Common myeloid progenitor, CD34-positive (primary cell): ENCODE measurements at regions not wholly inside any gene's neighbourhood (a gene's known extent, or its start where the extent isn't known, plus 50 kb on each side); places are given as distances from the start of the nearest gene placed in this dataset.
A peak's percentile ranks its signal among the peaks of the same experiment; 100 is the strongest.
"Not testable (repeated sequence)": the region's sequence is repeated elsewhere in the genome, so short reads cannot be mapped to it uniquely, and the experiment has no call there.

Experiments
- CTCF ChIA-PET: fragments of 350-600 bp; sonication (Branson Sonifier 250); formaldehyde crosslinking; loops from one replicate; lab custom pipeline; 2021; ENCODE audit warnings: antibody characterized with exemption; lab: Charles Lee
- POLR2A ChIA-PET: fragments of 350-600 bp; sonication (Branson Sonifier 250); formaldehyde crosslinking; loops from one replicate; lab custom pipeline; 2021; ENCODE audit warnings: antibody characterized with exemption; lab: Charles Lee
- DNase-seq, 3 donors: peaks; one replicate each; pipeline versions ENCODE4 v3.0.0 to v3.0.0-alpha.2; 2013
- H3K27ac ChIP-seq, 2 experiments: 1 replicate in 1 of 2; 2 replicates in 1 of 2; pipeline ENCODE4 v1.7.0; 2013; ENCODE audit warnings: inconsistent platforms in 2 of 2, low read length in 2 of 2, mild to moderate bottlenecking in 2 of 2, low read depth in 1 of 2, moderate library complexity in 1 of 2; ENCODE audit not compliant: severe bottlenecking in 2 of 2, insufficient read depth in 1 of 2, poor library complexity in 1 of 2
- H3K27me3 ChIP-seq, 5 experiments: replicated peaks in 2 of 5; 1 replicate in 3 of 5; 2 replicates in 2 of 5; pipeline versions ENCODE4 v1.6.1 to v1.7.0; 2013; ENCODE audit warnings: low read length in 4 of 5, mild to moderate bottlenecking in 2 of 5, moderate library complexity in 2 of 5, inconsistent platforms in 1 of 5; ENCODE audit not compliant: insufficient read depth in 5 of 5, control insufficient read depth in 4 of 5
- H3K36me3 ChIP-seq, 4 experiments: 1 replicate in 2 of 4; 2 replicates in 2 of 4; pipeline versions ENCODE4 v1.6.1 to v1.7.0; 2013; ENCODE audit warnings: low read length in 3 of 4, control low read depth in 1 of 4, mild to moderate bottlenecking in 1 of 4; ENCODE audit not compliant: control insufficient read depth in 4 of 4, insufficient read depth in 4 of 4
- H3K4me1 ChIP-seq, 4 experiments: 1 replicate in 3 of 4; 2 replicates in 1 of 4; pipeline versions ENCODE4 v1.6.1 to v1.7.1; 2013; ENCODE audit warnings: low read length in 3 of 4, mild to moderate bottlenecking in 3 of 4, control low read depth in 1 of 4, inconsistent platforms in 1 of 4, moderate library complexity in 1 of 4; ENCODE audit not compliant: control insufficient read depth in 4 of 4, insufficient read depth in 4 of 4; ENCODE audit errors: control extremely low read depth in 1 of 4
- H3K4me3 ChIP-seq, 7 experiments: 1 replicate in 4 of 7; 2 replicates in 3 of 7; pipeline versions ENCODE4 v1.5.1 to v1.7.0; 2013; ENCODE audit warnings: mild to moderate bottlenecking in 7 of 7, low read length in 6 of 7, moderate library complexity in 6 of 7, inconsistent platforms in 2 of 7, low read depth in 2 of 7, control low read depth in 1 of 7; ENCODE audit not compliant: insufficient read depth in 4 of 7, control insufficient read depth in 1 of 7; ENCODE audit errors: extremely low read depth in 1 of 7
- H3K9me3 ChIP-seq, 5 experiments: 1 replicate in 4 of 5; 2 replicates in 1 of 5; pipeline versions ENCODE4 v1.6.1 to v1.7.1; 2013; ENCODE audit warnings: low read length in 4 of 5, mild to moderate bottlenecking in 2 of 5, inconsistent platforms in 1 of 5, low read depth in 1 of 5, moderate library complexity in 1 of 5; ENCODE audit not compliant: control insufficient read depth in 4 of 5, insufficient read depth in 2 of 5; ENCODE audit errors: control extremely low read depth in 1 of 5
- WGBS: methylation state at CpG from one replicate; pipeline ENCODE4 v1.1.5; 2013; ENCODE audit not compliant: insufficient coverage; 5-methylcytosine and 5-hydroxymethylcytosine counted together

- H3K27ac ChIP-seq, H3K9me3 ChIP-seq, CTCF ChIA-PET, H3K4me3 ChIP-seq, H3K27me3 ChIP-seq, H3K36me3 ChIP-seq, POLR2A ChIA-PET, H3K4me1 ChIP-seq, DNase-seq: not testable (repeated sequence)
- WGBS, result 0% methylated on average over 1 of the region's 2 CpGs
These were observed 152.2 kb upstream of the NAMPT start for GRCh38 chr7:106436933-106437332.

- no peak overlapping the region for H3K27ac ChIP-seq
- H3K27me3 ChIP-seq, result no peaks in the 10 kb centered on the region
- ChIA-PET POLR2A (no interaction called here), CTCF (no interaction called here)
- H3K9me3 ChIP-seq, result no peaks in the 10 kb centered on the region
- H3K36me3 ChIP-seq, result no peaks in the 10 kb centered on the region
- WGBS, result no CpG with 5 or more reads among the region's 2 CpGs
- H3K4me1 ChIP-seq, result no peaks in the 10 kb centered on the region
- no peak for DNase-seq
- H3K4me3 ChIP-seq, result no peak overlapping the region
These were observed 148.6 kb upstream of the NAMPT start for GRCh38 chr7:106433377-106433776.

- H3K4me1 ChIP-seq, result no peaks in the 10 kb centered on the region
- ChIA-PET POLR2A (no interaction called here), CTCF (no interaction called here)
- 79% methylated on average over 3 of the region's 4 CpGs for WGBS
- no peaks in the 10 kb centered on the region for H3K36me3 ChIP-seq
- no peaks in the 10 kb centered on the region for H3K27me3 ChIP-seq
- no peaks in the 10 kb centered on the region for H3K9me3 ChIP-seq
- no peak for DNase-seq
- no peak overlapping the region for H3K4me3 ChIP-seq
- no peak overlapping the region for H3K27ac ChIP-seq
These were observed 146.0 kb upstream of the NAMPT start for GRCh38 chr7:106430535-106431455.

- H3K36me3 ChIP-seq, result no peaks in the 10 kb centered on the region
- ChIA-PET POLR2A (no interaction called here), CTCF (no interaction called here)
- H3K27ac ChIP-seq, result no peak overlapping the region
- H3K27me3 ChIP-seq, result no peaks in the 10 kb centered on the region
- no peak for DNase-seq
- H3K4me1 ChIP-seq, result peaks cover 0 to 5% (median 2%) of the 10 kb centered on the region in 4 experiments
- H3K9me3 ChIP-seq, result no peaks in the 10 kb centered on the region
- H3K4me3 ChIP-seq, result no peak overlapping the region
- 100% methylated on average over 3 of the region's 4 CpGs for WGBS
These were observed 145.3 kb upstream of the NAMPT start for GRCh38 chr7:106430103-106430502.

- 100% methylated on average over 2 of the region's 7 CpGs for WGBS
- no peak overlapping the region for H3K27ac ChIP-seq
- no peaks in the 10 kb centered on the region for H3K9me3 ChIP-seq
- H3K27me3 ChIP-seq, result no peaks in the 10 kb centered on the region
- POLR2A ChIA-PET, result no interaction called here
- H3K36me3 ChIP-seq, result no peaks in the 10 kb centered on the region
- H3K4me3 ChIP-seq, result no peak overlapping the region
- CTCF ChIA-PET, result no interaction called here
- H3K4me1 ChIP-seq, result peaks cover 2 to 19% (median 8%) of the 10 kb centered on the region in 4 experiments
- DNase-seq, result no peak
These were observed 142.0 kb upstream of the NAMPT start for GRCh38 chr7:106426803-106427202.

GRCh38 chr7:106425017-106425719 lies 140.4 kb upstream of the NAMPT start:
- ChIA-PET POLR2A (no interaction called here), CTCF (interaction anchor here (1.2 to 1.3 kb wide), 2 partner anchors 23 to 34 kb away, joined by 3 read pairs; no protein-coding TSS in a partner anchor)
- 16% methylated on average over 6 of the region's 7 CpGs for WGBS
- Histone ChIP-seq H3K4me1 (peaks cover 2 to 27% (median 12%) of the 10 kb centered on the region in 4 experiments), H3K4me3 (peak overlapping the region in 1 of 7 experiments; percentile 25), H3K36me3 (no peaks in the 10 kb centered on the region), H3K9me3 (no peaks in the 10 kb centered on the region), H3K27ac (peak overlapping the region in 1 of 2 experiments; percentile 49), H3K27me3 (no peaks in the 10 kb centered on the region)
- DNase-seq, result peak; percentile 86 to 97 (median 97)
